T-cell (primary cell): ENCODE measurements at regions not wholly inside any gene's neighbourhood (a gene's known extent, or its start where the extent isn't known, plus 50 kb on each side); places are given as distances from the start of the nearest gene placed in this dataset.

Source experiments
- ATAC-seq, 4 experiments: fragments of 200-7000 bp in 3 of 4; fragments of 150-1000 bp in 1 of 4; cut with Tn5 transposase; replicated peaks in 1 of 4; 1 replicate in 3 of 4; 2 replicates in 1 of 4; pipeline ENCODE4 v1.10.0; 2021; ENCODE audit warnings: moderate library complexity in 3 of 4, mild to moderate bottlenecking in 2 of 4, moderate number of reproducible peaks in 1 of 4
- CTCF ChIA-PET, 2 donors: fragments of 300-600 bp; sonication (Branson Sonifier 250); formaldehyde crosslinking; loops; one replicate each; lab custom pipeline; 2022; ENCODE audit warnings: antibody characterized with exemption in 2 of 2; lab: Charles Lee
- POLR2A ChIA-PET, 2 donors: fragments of 300-600 bp; sonication (Branson Sonifier 250); formaldehyde crosslinking; loops; one replicate each; lab custom pipeline; 2022; ENCODE audit warnings: antibody characterized with exemption in 2 of 2; lab: Charles Lee
- DNase-seq, 35 experiments: peaks; one replicate each; pipeline versions ENCODE4 v3.0.0 to v3.0.0-alpha.2; 2013 to 2023
- H3K27ac ChIP-seq: one replicate; pipeline ENCODE4 v1.5.1; 2013; ENCODE audit warnings: low read length
- H3K27me3 ChIP-seq, 2 experiments: replicated peaks in 1 of 2; 1 replicate in 1 of 2; 2 replicates in 1 of 2; pipeline versions ENCODE4 v1.6.1 to v1.7.0; 2013; ENCODE audit warnings: low read length in 1 of 2, mixed read lengths in 1 of 2; ENCODE audit not compliant: control insufficient read depth in 2 of 2, insufficient read depth in 2 of 2; ENCODE audit errors: extremely low read depth in 1 of 2
- H3K36me3 ChIP-seq, 2 donors: 1 replicate in 1 of 2; 2 replicates in 1 of 2; pipeline versions ENCODE4 v1.6.1 to v1.7.0; 2013; ENCODE audit warnings: low read length in 1 of 2; ENCODE audit not compliant: control insufficient read depth in 2 of 2, insufficient read depth in 1 of 2; ENCODE audit errors: extremely low read depth in 1 of 2
- H3K4me1 ChIP-seq, 2 experiments: 1 replicate in 1 of 2; 2 replicates in 1 of 2; pipeline versions ENCODE4 v1.6.1 to v1.7.0; 2013; ENCODE audit warnings: low read length in 2 of 2, mixed read lengths in 1 of 2; ENCODE audit not compliant: insufficient read depth in 2 of 2, control insufficient read depth in 1 of 2; ENCODE audit errors: extremely low read depth in 1 of 2
- H3K4me3 ChIP-seq, 2 donors: 1 replicate in 1 of 2; 2 replicates in 1 of 2; pipeline versions ENCODE4 v1.5.1 to v1.7.0; 2013; ENCODE audit warnings: mild to moderate bottlenecking in 2 of 2, low read length in 1 of 2, moderate library complexity in 1 of 2; ENCODE audit not compliant: control insufficient read depth in 1 of 2; ENCODE audit errors: extremely low read depth in 1 of 2
- H3K9me3 ChIP-seq: 2 replicates; pipeline ENCODE4 v1.7.0; 2013
- H3K27ac Mint-ChIP-seq, 2 donors: one replicate each; pipeline ENCODE4 v1.8.0; 2020 to 2021; ENCODE audit warnings: mild to moderate bottlenecking in 2 of 2, mixed read lengths in 2 of 2
- H3K27me3 Mint-ChIP-seq, 2 donors: one replicate each; pipeline ENCODE4 v1.8.0; 2021 to 2022; ENCODE audit warnings: mixed read lengths in 2 of 2
- H3K36me3 Mint-ChIP-seq: one replicate; pipeline ENCODE4 v1.8.0; 2021; ENCODE audit warnings: mixed read lengths
- H3K4me1 Mint-ChIP-seq, 3 donors: one replicate each; pipeline ENCODE4 v1.8.0; 2020 to 2022; ENCODE audit warnings: mixed read lengths in 3 of 3, mild to moderate bottlenecking in 1 of 3
- H3K4me3 Mint-ChIP-seq, 3 donors: one replicate each; pipeline ENCODE4 v1.8.0; 2020 to 2022; ENCODE audit warnings: mild to moderate bottlenecking in 3 of 3, mixed read lengths in 3 of 3, moderate library complexity in 3 of 3
- H3K9me3 Mint-ChIP-seq, 3 donors: one replicate each; pipeline ENCODE4 v1.8.0; 2020 to 2022; ENCODE audit warnings: mixed read lengths in 3 of 3
- WGBS: methylation state at CpG from one replicate; pipeline ENCODE4 v1.1.5; 2013; ENCODE audit warnings: missing lambda C conversion rate; ENCODE audit not compliant: insufficient coverage; 5-methylcytosine and 5-hydroxymethylcytosine counted together

- Histone ChIP-seq H3K4me3 (no peak overlapping the region), H3K27ac (no peak overlapping the region), H3K36me3 (no peaks in the 10 kb centered on the region), H3K4me1 (no peaks in the 10 kb centered on the region), H3K27me3 (no peaks in the 10 kb centered on the region), H3K9me3 (no peaks in the 10 kb centered on the region)
- Mint-ChIP-seq H3K27ac (no peak overlapping the region), H3K27me3 (peaks cover 2 to 11% of the 10 kb centered on the region in 2 donors), H3K4me3 (no peak overlapping the region), H3K4me1 (no peaks in the 10 kb centered on the region), H3K9me3 (no peaks in the 10 kb centered on the region), H3K36me3 (no peaks in the 10 kb centered on the region)
- POLR2A ChIA-PET: no interaction called here
- DNase-seq (no peak), ATAC-seq (no peak)
- CTCF ChIA-PET: no interaction called here
- WGBS: no CpG with 5 or more reads among the region's 1 CpG
These were observed 161.6 kb upstream of the DMRTA1 start for GRCh38 chr9:22285066-22285465.

DNA sequence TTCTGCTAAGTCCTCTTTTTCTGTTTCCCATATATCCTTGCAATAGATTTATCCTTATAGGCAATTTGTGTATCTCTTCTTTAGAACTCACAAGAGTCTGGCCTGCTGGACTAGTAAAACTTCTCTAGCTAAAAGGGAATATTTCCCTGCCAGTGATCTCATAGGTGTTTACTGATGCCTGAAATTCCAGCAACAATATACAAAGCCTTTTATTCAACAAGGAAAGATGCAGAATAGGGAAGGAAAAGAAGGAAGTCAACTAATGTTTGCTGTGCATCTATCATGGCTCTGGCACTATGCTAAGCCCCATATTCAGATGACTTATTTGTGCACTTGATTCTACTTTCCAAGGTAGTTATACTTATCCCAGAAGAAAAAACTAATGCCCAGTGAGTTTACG lies 160.0 kb upstream of the DMRTA1 start:
- Histone ChIP-seq H3K27ac (no peak overlapping the region), H3K27me3 (no peaks in the 10 kb centered on the region), H3K9me3 (no peaks in the 10 kb centered on the region), H3K4me1 (no peaks in the 10 kb centered on the region), H3K36me3 (no peaks in the 10 kb centered on the region), H3K4me3 (no peak overlapping the region)
- no peak overlapping the region for H3K27ac Mint-ChIP-seq
- no peaks in the 10 kb centered on the region for H3K9me3 Mint-ChIP-seq
- ChIA-PET POLR2A (no interaction called here), CTCF (no interaction called here)
- no peaks in the 10 kb centered on the region for H3K4me1 Mint-ChIP-seq
- no peak for DNase-seq
- H3K36me3 Mint-ChIP-seq: no peaks in the 10 kb centered on the region
- ATAC-seq: no peak
- H3K27me3 Mint-ChIP-seq: peaks cover 2 to 11% of the 10 kb centered on the region in 2 donors
- WGBS: no CpG with 5 or more reads among the region's 1 CpG
- H3K4me3 Mint-ChIP-seq: no peak overlapping the region

GRCh38 chr9:22288661-22289060 lies 158.0 kb upstream of the DMRTA1 start:
- Mint-ChIP-seq H3K4me3 (no peak overlapping the region), H3K9me3 (peaks cover 0 to 3% (median 0%) of the 10 kb centered on the region in 3 donors), H3K27ac (no peak overlapping the region), H3K27me3 (peaks cover 0 to 8% of the 10 kb centered on the region in 2 donors), H3K36me3 (no peaks in the 10 kb centered on the region), H3K4me1 (no peaks in the 10 kb centered on the region)
- DNase-seq (no peak), ATAC-seq (no peak)
- Histone ChIP-seq H3K36me3 (no peaks in the 10 kb centered on the region), H3K27ac (no peak overlapping the region), H3K4me1 (no peaks in the 10 kb centered on the region), H3K9me3 (no peaks in the 10 kb centered on the region), H3K27me3 (no peaks in the 10 kb centered on the region), H3K4me3 (no peak overlapping the region)
- WGBS: no CpG with 5 or more reads among the region's 1 CpG
- ChIA-PET CTCF (no interaction called here), POLR2A (no interaction called here)

DNA sequence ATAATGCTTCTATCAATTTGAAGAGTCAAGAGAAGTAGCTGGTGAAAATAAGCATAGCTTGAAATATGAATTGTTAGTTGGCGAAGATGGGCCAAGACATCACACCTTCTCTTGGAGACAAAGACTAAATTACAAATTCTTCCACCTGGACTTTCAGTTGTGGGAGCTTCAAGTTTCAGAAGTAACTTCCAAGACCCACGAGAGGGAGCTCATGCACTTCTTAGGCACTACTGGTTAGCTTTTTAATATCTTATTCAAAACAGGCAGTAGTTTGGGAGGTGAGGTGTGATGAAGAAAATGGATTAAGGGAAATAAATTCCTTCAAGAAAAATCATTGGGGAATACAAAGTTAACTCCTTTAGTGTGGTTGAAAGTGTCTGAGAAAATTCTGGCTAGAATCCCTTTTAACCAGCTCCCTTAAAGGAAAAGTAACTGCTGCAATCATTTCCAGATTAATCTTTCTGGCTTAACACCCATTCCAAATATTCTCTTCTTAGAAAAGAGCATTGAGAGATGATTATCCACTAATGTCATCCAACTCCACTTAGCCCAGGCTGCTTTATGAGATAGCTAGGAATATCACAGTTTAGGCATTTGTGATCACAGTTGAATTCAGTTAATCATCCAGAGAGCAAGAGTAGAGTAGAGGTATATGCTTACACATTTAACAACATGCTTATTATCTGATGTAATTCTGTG lies 139.5 kb upstream of the DMRTA1 start:
- no peak overlapping the region for H3K4me3 Mint-ChIP-seq
- ATAC-seq: no peak
- H3K4me3 ChIP-seq: no peak overlapping the region
- no CpG with 5 or more reads among the region's 2 CpGs for WGBS
- H3K4me1 ChIP-seq: no peaks in the 10 kb centered on the region
- POLR2A ChIA-PET: no interaction called here
- H3K27me3 Mint-ChIP-seq: peaks cover 7 to 8% of the 10 kb centered on the region in 2 donors
- no peaks in the 10 kb centered on the region for H3K27me3 ChIP-seq
- peak in 1 of 35 experiments; percentile 4 for DNase-seq
- CTCF ChIA-PET: interaction anchor here in 1 of 2 donors (0.9 kb wide), 1 partner anchor 145 kb away, joined by 5 read pairs; no protein-coding TSS in a partner anchor
- H3K27ac ChIP-seq: no peak overlapping the region
- H3K9me3 Mint-ChIP-seq: peaks cover 0 to 3% (median 0%) of the 10 kb centered on the region in 3 donors
- no peak overlapping the region for H3K27ac Mint-ChIP-seq
- no peaks in the 10 kb centered on the region for H3K9me3 ChIP-seq
- no peaks in the 10 kb centered on the region for H3K4me1 Mint-ChIP-seq
- no peaks in the 10 kb centered on the region for H3K36me3 Mint-ChIP-seq
- no peaks in the 10 kb centered on the region for H3K36me3 ChIP-seq

- Histone ChIP-seq H3K27me3 (no peaks in the 10 kb centered on the region), H3K9me3 (no peaks in the 10 kb centered on the region), H3K4me3 (no peak overlapping the region), H3K36me3 (no peaks in the 10 kb centered on the region), H3K27ac (no peak overlapping the region), H3K4me1 (no peaks in the 10 kb centered on the region)
- peaks cover 0 to 3% (median 0%) of the 10 kb centered on the region in 3 donors for H3K9me3 Mint-ChIP-seq
- ATAC-seq (no peak), DNase-seq (no peak)
- no peaks in the 10 kb centered on the region for H3K4me1 Mint-ChIP-seq
- no peak overlapping the region for H3K4me3 Mint-ChIP-seq
- H3K36me3 Mint-ChIP-seq: no peaks in the 10 kb centered on the region
- H3K27ac Mint-ChIP-seq: no peak overlapping the region
- H3K27me3 Mint-ChIP-seq: peaks cover 7 to 8% of the 10 kb centered on the region in 2 donors
- ChIA-PET POLR2A (no interaction called here), CTCF (no interaction called here)
These were observed 138.4 kb upstream of the DMRTA1 start for GRCh38 chr9:22308177-22308576.

DNA sequence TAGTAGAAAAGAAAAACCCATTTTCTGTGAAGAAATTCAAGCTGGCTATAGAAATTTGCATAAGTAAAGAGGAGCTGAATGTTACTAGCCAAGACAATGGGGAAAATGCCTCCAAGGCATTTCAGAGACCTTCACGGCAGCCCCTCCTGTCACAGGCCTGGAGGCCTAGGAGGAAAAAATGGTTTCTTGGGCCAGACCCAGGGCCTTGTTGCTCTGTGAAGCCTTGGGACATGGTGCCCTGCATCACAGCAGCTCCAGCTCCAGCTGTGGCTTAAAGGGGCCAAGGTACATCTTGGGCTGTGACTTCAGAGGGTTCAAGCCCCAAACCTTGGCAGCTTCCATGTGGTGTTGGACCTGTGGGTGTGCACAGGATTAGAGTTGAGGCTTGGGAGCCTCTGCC lies 130.0 kb upstream of the DMRTA1 start:
- Mint-ChIP-seq H3K9me3 (peaks cover 9 to 11% (median 9%) of the 10 kb centered on the region in 3 donors), H3K27me3 (peaks cover 2 to 13% of the 10 kb centered on the region in 2 donors), H3K4me3 (no peak overlapping the region), H3K27ac (no peak overlapping the region), H3K36me3 (no peaks in the 10 kb centered on the region), H3K4me1 (no peaks in the 10 kb centered on the region)
- Histone ChIP-seq H3K36me3 (no peaks in the 10 kb centered on the region), H3K27me3 (peaks cover 0 to 4% of the 10 kb centered on the region in 2 experiments), H3K9me3 (no peaks in the 10 kb centered on the region), H3K4me1 (no peaks in the 10 kb centered on the region), H3K27ac (no peak overlapping the region), H3K4me3 (no peak overlapping the region)
- DNase-seq: no peak
- WGBS: 83% methylated on average over 1 of the region's 1 CpG
- CTCF ChIA-PET: no interaction called here
- POLR2A ChIA-PET: no interaction called here
- no peak for ATAC-seq

- no peak overlapping the region for H3K4me3 Mint-ChIP-seq
These were observed 115.1 kb upstream of the DMRTA1 start for GRCh38 chr9:22331533-22331932.

More at GRCh38 chr9:22331533-22331932, 115.1 kb upstream of the DMRTA1 start:
- Mint-ChIP-seq H3K27me3 (peaks cover 0 to 4% of the 10 kb centered on the region in 2 donors), H3K36me3 (no peaks in the 10 kb centered on the region), H3K9me3 (peaks cover 0 to 4% (median 0%) of the 10 kb centered on the region in 3 donors), H3K27ac (no peak overlapping the region), H3K4me1 (no peaks in the 10 kb centered on the region)
- POLR2A ChIA-PET: no interaction called here
- DNase-seq (no peak), ATAC-seq (no peak)
- no peaks in the 10 kb centered on the region for H3K9me3 ChIP-seq
- H3K36me3 ChIP-seq: no peaks in the 10 kb centered on the region
- H3K4me1 ChIP-seq: no peaks in the 10 kb centered on the region
- no peaks in the 10 kb centered on the region for H3K27me3 ChIP-seq
- H3K27ac ChIP-seq: no peak overlapping the region
- CTCF ChIA-PET: no interaction called here
- H3K4me3 ChIP-seq: no peak overlapping the region
